HG02885 (cell line): ENCODE measurements at regions not wholly inside any gene's neighbourhood (a gene's known extent, or its start where the extent isn't known, plus 50 kb on each side); places are given as distances from the start of the nearest gene placed in this dataset.
"Not testable (repeated sequence)": the region's sequence is repeated elsewhere in the genome, so short reads cannot be mapped to it uniquely, and the experiment has no call there.

Experiments
- ATAC-seq: cut with Tn5 transposase; IDR thresholded peaks from one replicate; pipeline ENCODE4 v1.9.1; 2021; ENCODE audit warnings: mild to moderate bottlenecking; ENCODE audit not compliant: unreplicated experiment, poor library complexity

DNA sequence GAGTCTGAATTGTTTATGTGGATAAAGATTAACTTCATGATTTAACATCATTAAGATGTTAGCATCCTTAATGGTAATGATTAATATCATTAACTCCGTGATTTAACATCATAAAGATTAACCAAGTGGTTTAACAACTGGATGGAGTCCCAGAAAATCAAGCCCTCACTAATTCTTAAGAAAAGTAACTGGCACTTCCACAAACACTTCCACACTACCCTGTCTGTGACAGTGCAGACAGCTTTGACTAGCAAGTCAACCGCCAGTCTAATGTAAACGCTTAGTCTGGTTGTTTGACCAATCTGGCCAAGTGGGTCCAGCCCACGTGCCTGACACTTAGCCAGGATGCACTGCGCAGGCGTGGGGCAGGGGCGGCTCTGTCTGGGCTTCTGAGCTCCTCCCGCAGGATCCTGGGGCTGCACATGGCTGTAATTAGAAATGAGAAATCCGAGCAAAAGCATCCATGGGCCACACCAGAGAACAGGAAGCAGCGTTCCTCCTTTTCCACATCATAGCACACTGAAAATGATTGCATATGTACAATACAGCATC lies 424.2 kb downstream of the FOXA2 start:
- ATAC-seq, result no peak

DNA sequence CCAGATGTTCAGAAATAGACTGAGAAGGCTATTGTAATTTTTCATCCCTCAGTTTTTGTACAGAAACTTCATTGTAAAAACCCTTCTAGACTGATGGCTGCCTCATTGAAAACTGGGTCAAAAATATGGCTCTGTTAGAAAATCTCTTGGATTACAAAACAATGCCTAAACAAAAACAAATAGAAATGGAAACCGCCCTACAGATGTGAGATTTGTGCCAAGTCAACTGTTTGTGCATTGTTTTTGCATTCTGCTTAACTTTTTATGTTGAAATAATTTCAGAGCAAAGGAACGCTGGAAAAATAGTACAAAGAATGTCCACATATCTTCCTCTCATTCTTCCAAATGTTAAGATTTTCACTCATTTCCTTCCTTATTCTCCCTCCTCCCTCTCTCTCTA lies 425.1 kb downstream of the FOXA2 start:
- ATAC-seq, result no peak

DNA sequence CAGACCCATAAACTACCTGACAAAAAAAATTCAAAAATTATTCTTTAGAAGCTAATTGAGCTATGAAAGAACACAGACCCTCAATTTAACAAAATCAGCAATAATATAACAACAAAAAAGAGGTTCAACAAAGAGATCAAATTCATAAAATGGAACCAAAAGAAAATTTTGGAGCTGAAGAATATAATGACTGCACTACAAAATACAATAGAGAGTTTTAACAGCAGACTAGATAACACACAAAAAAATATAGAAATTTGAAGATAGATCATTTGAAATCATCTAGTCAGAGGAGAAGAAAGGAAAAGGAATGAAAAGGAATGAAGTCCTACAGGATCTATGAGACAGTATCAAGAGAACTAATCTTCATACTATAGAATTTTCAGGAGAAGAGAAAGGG lies 422.1 kb downstream of the PAX1 start:
- no peak for ATAC-seq

DNA sequence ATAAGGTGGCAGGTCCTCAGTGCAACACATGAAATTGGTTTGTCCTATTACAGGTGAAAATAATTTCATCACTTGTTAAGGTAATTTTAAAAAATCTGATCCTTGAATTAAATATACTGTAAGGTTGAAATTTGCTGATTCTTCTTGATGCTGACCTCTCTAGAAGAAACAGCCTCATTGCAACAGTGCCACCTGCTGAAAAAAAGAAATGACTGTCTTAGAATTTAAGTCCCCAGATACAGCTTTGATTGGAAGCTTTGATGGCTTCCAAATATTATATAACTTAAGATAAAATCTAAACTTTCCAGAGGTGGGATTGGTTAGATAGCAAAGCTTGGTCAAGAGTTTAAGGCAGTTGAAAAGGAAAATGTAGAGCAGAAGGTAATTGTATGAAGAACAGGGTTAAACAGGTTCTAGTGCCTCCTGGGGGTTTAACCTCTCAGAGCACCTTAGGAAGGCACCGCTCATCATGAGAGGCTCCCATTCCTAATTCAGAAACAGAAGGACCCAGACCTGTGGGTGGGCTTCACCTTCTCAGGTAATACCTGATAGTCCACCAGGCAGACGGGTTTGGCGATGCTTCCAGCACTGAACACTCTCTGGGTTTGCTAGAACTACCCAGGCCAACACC lies 401.0 kb downstream of the PAX1 start:
- no peak for ATAC-seq

DNA sequence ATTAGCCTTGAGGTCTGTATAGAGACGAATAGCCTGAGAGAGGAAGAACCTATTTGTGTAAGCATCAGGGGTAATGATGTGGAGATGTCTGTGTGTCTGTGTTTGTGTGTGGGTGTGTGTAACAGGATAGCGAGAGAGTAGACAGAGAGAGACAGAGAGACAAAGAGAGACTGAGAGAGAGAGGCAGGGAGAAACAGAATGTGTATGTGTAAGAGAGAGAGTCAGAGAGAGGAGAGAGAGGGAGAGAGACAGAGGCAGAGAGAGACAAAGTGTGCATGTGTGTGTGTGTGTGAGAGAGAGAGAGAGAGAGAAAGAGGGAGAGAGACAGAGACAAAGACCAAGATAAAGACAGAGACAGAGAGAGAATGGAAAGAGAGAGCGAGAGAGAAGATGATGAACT lies 396.1 kb downstream of the PAX1 start:
- no peak for ATAC-seq

DNA sequence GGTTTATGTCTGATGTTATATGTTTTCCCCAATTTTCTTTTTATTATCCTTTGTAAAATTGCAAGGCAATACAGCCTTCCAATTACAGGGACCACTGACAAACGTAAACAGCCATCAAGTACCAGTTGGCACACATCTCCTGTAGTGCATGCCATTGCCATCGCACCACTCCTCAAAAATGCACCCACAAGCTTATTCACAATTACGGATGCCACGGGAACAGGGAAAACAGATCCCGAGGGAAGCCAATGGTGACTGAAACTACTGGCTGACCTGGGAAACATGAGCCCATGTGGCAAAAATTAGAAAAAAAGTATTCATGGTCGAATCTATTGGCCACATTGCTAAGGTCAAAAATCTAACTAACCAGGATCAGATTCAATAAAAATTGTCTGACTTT lies 395.2 kb downstream of the PAX1 start:
- ATAC-seq, result no peak

DNA sequence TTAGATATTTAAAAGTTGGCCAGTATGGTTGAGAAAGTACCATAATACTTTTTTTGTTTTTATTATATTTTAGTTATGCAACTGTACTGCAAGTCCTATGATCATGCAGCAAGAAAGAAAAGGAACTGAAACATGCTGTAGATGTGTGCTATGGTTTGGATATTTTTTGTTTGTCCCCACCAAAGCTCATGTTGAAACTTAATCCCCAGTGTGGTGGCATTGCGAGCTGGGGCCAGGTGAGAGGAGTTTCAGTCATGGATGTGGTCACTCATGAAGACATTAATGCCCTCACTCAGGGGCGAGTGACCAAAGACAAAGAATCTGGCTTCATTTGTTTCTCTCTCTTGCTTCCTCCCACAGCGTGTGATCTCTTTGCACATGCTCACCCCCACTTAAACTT lies 393.9 kb downstream of the PAX1 start:
- no peak for ATAC-seq

DNA sequence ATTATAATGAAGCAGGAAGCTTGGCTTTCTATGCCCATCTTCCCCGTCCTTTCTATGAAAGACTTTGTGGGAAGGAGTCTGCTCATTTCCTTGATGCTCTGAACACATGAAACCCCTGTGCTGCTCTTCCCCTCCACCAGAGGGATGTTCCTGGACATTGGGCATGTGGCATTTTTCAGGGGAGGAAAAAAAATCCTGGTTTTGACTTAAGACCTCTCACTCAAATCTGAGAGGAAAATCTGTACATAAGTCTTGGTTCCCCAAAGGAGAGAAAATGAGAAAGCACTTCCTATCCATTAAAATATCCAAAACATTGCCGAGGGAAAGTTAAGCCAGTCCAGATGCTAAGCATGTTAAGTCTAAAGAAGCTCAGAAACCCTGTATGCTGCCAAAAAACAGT lies 393.0 kb downstream of the PAX1 start:
- ATAC-seq, result no peak

DNA sequence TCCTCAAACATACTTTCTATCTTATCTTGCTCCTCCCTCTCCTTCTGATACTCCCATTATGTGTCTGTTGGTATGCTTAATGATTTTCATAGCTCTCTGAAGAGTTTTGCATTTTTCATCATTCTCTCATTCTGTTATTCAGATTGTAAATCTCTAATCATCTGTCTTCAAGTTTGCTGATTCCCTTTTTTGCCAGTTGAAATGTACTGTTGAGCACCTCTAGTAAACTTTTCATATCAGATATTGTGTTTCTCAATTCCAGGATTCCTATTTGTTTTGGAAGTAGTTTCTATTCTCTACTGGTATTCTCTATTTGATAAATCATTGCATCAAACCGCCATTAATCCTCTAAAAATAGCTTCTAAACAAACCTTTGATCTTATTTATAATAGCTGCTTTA lies 387.7 kb downstream of the PAX1 start:
- ATAC-seq, result no peak

DNA sequence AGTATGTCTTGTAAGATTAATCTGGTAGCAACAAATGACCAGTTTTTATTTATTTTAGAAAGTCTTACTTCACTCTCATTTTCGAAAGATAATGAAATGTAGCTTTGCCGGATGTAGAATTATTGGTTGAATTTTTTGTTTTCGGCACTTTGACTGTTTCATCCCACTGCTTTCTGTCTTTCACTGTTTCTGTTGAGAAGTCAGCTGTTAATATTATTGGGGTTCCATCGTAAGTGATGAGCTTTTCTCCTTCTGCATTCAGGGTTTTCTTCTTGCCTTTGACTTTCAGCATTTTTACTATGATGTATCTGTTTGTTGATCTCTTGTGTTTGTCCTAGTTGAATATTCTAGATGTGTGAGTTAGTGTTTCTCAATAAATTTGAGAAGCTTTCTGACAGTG lies 383.4 kb downstream of the PAX1 start:
- ATAC-seq, result no peak

DNA sequence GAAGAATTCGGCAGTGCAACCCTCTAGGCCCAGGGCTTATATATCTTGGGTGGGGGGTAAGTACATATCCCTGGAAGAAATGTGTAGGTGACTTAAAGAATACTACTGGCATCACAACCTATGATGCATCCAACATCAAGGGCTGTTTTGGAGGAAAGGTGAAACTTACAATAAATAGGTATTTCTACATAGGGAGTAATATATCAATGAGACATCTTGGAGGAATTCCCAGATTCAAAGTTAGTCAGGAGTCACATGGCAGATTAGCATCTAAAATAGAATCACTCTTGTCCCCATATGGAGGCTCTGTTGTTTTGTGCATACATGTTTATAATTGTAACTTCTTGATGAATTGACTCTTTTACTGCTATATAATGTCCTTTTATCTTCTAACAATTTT lies 375.5 kb downstream of the PAX1 start:
- ATAC-seq, result no peak

DNA sequence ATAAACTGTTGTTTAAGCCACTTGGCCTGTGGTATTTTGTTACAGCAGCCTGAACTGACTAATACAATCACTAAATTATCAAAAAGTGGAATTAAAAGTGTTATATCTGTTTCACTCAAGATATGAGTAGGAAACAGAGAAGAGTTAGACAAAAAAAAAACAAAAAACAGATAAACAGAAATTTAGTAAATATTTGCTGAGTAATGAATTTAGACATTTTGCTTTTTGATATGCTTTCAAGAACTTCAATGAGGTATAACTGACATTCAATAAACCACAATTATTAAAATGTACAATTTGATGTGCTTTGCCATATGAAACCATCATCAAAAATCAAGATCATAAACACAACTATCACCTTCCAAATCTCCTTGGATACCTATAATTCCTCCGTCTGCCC lies 369.2 kb downstream of the PAX1 start:
- no peak for ATAC-seq

DNA sequence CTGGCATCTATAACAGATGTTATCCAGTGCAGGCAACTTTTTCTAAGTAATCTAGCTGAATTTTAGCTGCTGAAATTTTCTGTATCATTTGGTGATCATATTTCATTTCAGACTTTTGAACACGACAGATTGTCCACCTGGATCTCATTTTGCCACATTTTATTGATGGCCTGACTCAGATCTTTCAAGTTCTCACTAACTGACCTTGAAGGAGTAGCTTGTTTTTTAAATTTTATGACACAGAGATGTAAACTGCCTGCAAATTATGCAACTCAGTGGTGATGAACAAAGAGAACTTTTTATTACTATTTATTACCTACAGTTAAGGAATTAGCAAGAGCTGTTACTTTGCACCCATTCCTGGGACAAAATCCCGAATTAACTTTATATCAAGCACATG lies 366.4 kb downstream of the PAX1 start:
- no peak for ATAC-seq

DNA sequence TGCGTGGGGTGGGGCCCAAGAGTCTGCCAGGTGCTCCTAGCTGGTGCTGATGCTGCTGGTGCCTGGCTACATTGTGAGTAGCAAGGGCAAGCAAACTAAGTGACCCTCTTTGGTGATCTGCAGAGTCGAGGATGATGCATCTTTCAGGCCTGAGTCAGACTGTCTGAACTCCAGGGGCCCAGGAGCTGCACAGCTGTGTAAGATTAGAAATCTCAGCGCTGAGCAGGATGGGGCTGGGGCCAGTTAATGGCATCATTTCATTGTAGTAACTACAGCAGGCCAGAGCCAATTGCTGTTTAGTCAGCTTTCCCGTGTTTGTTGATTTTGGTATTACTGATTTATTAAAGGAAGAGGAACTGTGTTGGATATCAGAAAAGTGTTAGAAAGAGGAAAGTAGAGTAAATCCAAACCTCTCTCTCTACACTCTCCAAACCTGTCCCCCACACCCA lies 365.2 kb downstream of the PAX1 start:
- no peak for ATAC-seq

DNA sequence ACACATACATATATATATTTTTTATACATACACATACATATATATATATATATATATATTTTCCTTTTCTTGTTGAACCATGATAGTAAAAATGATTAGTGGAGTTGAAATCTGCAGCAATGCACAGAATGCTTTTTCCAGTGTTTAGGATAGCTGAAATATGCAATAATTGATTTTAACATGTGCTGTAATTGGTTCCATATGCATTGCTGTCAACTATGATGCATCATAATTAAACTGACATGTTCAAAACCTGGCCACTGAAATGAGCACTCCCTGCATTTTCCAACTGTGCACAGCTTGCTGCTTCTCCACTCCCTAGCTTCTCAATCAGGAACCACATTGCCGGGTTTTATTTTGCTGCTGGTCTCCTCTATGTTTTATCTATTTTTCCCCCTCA lies 358.3 kb downstream of the PAX1 start:
- no peak for ATAC-seq

DNA sequence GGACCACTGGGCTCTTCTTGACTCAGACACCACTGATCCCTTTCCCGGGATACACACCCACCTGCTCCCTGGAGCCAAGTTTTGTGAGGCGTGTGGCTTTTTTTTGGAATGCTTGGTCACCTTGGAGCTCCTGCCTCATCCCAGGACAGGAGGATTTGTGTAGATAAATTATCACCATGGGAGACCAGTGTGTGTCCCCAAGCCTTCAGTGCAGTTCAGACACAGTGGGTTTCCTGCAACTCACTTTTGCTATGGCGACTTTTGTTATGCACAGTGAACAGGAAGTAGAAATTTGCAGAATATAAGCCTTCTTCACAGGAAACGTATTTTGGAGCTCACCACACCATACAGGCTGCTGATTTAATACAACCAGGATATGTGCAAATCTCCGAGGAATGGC lies 357.4 kb downstream of the PAX1 start:
- no peak for ATAC-seq

DNA sequence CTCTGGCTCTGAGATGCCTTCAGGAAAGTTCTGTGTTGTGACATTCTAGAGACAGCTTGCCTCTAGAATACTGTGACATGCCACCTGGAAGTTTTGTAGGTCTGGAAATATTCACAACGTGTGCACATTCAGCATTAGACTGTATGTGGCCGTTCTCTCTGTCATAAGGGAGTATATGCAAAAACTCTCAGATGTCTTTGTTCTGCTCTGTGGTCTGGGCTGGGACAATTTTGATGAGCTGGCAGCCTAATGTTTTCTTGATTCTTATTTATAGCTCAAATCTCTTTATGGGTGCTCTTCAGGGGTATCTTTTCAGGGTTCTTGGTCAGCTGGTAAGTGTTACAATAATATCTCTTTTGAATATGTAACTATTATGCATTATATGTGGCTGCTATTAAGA lies 355.1 kb downstream of the PAX1 start:
- ATAC-seq, result no peak

DNA sequence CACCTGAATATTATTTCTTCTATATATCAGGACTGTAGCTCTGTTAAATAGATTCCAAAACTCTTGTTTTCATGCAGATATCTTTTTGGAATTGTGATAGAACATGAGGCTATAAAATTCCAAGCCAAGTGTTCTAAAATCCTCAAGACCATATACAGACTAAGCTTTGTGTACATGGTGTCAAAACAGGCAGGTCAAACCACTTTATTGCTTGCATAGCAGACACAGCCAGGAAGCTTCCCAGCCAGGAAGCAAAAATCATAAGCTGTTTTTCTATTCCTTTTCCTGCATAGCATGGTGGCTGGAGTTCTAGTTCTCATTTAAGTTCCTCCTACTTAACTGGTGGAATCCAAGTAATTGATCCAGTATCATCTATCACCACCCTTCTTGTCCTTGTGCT lies 353.3 kb downstream of the PAX1 start:
- ATAC-seq, result no peak

DNA sequence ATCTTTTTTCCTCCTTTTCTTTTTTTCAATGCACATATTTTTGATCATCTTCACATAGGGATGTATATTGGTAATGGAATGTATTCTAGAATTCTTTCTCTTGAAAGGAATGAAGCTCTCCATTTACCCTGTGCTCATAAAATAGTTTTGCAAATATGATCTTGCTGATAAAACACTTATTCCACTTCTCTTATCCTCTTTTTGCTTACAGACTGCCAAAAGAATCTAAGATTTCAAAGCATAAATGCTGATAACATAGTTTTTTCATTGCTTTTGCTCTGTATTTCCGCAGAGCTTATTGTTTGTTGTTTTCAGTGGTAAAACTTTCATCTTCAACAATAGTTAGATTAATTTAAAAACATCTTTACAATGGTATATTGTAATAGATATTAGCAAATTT lies 350.5 kb downstream of the PAX1 start:
- no peak for ATAC-seq

DNA sequence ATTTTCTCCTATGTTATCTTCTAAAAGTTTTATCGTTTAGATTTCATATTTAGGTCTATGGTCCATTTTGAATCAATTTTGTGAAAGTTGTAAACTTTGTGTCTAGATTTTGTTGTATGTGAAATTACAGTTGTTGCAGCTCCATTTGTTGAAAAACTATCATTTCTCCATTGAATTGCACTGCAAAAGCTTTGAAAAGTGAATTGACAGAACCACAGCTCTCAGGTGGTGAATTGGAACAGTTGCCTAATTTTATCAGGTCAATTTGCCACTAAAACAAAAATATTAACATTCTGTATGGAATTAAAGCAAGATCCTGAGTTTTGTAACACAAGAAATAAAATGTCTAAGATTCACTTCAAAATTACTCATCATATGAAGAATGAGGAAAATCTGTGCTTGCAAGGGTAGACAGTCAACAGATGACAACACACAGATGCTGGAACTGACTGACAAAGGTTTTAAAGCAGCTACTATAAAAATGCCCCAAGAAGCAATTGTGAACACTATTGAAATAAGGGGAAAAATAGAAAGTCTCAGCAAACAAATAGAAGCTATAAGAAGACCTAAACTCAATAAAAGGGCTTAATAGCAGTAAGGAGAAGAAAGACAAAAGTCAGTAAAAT lies 346.7 kb downstream of the PAX1 start:
- no peak for ATAC-seq

DNA sequence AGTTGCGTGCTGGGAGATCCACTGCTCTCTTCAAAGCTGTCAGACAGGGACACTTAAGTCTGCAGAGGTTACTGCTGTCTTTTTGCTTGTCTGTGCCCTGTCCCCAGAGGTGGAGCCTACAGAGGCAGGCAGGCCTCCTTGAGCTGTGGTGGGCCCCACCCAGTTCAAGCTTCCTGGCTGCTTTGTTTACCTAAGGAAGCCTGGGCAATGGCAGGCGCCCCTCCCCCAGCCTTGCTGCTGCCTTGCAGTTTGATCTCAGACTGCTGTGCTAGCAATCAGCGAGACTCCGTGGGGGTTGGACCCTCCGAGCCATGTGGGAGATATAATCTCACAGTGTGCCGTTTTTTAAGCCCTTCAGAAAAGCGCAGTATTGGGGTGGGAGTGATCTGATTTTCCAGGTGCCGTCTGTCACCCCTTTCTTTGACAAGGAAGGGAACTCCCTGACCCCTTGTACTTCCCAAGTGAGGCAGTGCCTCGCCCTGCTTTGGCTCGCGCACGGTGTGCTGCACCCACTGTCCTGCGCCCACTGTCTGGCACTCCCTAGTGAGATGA lies 340.6 kb downstream of the PAX1 start:
- not testable (repeated sequence) for ATAC-seq

DNA sequence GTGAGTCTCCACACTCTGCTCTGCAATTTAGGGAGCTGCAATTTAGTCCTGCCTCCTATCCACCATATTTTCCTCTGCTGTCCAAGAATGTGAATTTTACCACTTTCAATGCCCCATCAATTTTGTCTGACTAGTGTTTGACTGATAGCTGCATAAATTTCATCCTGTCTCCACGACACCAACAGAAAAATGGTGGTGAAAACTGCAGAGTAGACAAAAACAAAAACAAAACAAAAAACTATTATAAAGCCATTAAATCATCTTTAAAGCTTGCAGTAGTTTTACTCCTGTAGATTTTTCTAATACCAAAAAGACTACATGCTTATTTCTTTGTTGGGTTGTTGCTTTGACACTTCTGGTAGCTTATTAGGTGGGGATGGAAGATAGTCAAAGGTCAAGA lies 322.0 kb downstream of the PAX1 start:
- ATAC-seq, result no peak
